ENCODE measurements at regions not wholly inside any gene's neighbourhood (a gene's known extent, or its start where the extent isn't known, plus 50 kb on each side); places are given as distances from the start of the nearest gene placed in this dataset.
"Not testable (repeated sequence)": the region's sequence is repeated elsewhere in the genome, so short reads cannot be mapped to it uniquely, and the experiment has no call there.

GRCh38 chr3:144023543-144023942, 51.9 kb downstream of the DIPK2A start:
- DNase-seq: not testable (repeated sequence)

GRCh38 chr3:144028798-144029411, 57.3 kb downstream of the DIPK2A start:
- peak in 6 of 56 donors; percentile 2 to 43 (median 22) for DNase-seq

- no peak for DNase-seq
Observed at GRCh38 chr3:144029769-144030168, 58.1 kb downstream of the DIPK2A start.

- DNase-seq: peak in 54 of 56 donors; percentile 12 to 96 (median 84)
Observed at GRCh38 chr3:144031938-144032337, 60.3 kb downstream of the DIPK2A start.

GRCh38 chr3:144032531-144033239, 61.1 kb downstream of the DIPK2A start:
- no peak for DNase-seq

GRCh38 chr3:144033240-144033589, 61.6 kb downstream of the DIPK2A start:
- DNase-seq: no peak

GRCh38 chr3:144033863-144034262, 62.2 kb downstream of the DIPK2A start:
- peak in 1 of 56 donors; percentile 20 for DNase-seq

GRCh38 chr3:144034715-144035290, 63.2 kb downstream of the DIPK2A start:
- DNase-seq: no peak

GRCh38 chr3:144036498-144036897, 64.9 kb downstream of the DIPK2A start:
- DNase-seq: no peak

- DNase-seq: no peak
Observed at GRCh38 chr3:144039661-144040060, 68.0 kb downstream of the DIPK2A start.

- DNase-seq: no peak
Observed at GRCh38 chr3:144041960-144042556, 70.4 kb downstream of the DIPK2A start.

- DNase-seq: no peak
Observed at GRCh38 chr3:144045766-144046165, 74.1 kb downstream of the DIPK2A start.

GRCh38 chr3:144049374-144049773, 77.8 kb downstream of the DIPK2A start:
- DNase-seq: no peak

- no peak for DNase-seq
Observed at GRCh38 chr3:144051211-144051610, 79.6 kb downstream of the DIPK2A start.

GRCh38 chr3:144052275-144052674, 80.7 kb downstream of the DIPK2A start:
- DNase-seq: no peak

GRCh38 chr3:144053121-144053520, 81.5 kb downstream of the DIPK2A start:
- no peak for DNase-seq

GRCh38 chr3:144054766-144055165, 83.1 kb downstream of the DIPK2A start:
- no peak for DNase-seq

GRCh38 chr3:144055604-144056003, 84.0 kb downstream of the DIPK2A start:
- DNase-seq: no peak

- no peak for DNase-seq
Observed at GRCh38 chr3:144058713-144059112, 87.1 kb downstream of the DIPK2A start.

GRCh38 chr3:144059481-144059880, 87.9 kb downstream of the DIPK2A start:
- no peak for DNase-seq

- DNase-seq: no peak
Observed at GRCh38 chr3:144060881-144061280, 89.3 kb downstream of the DIPK2A start.

GRCh38 chr3:144063306-144063705, 91.7 kb downstream of the DIPK2A start:
- DNase-seq: no peak

- DNase-seq: no peak
Observed at GRCh38 chr3:144067059-144067458, 95.4 kb downstream of the DIPK2A start.

Measured in amygdala (tissue), 56 donors.